Dendritic cell treated with granulocyte-macrophage colony-stimulating factor and Interleukin-4, amounts not matched to agents 40 ng/mL and 50 ng/mL, for 4 days (primary cell): ENCODE measurements at regions not wholly inside any gene's neighbourhood (a gene's known extent, or its start where the extent isn't known, plus 50 kb on each side); places are given as distances from the start of the nearest gene placed in this dataset.

Source experiments
- H3K27ac Mint-ChIP-seq: one replicate; pipeline ENCODE4 v1.8.0; 2022; ENCODE audit warnings: mild to moderate bottlenecking, mixed read lengths
- H3K27me3 Mint-ChIP-seq: one replicate; pipeline ENCODE4 v1.8.0; 2022; ENCODE audit warnings: mild to moderate bottlenecking, mixed read lengths
- H3K36me3 Mint-ChIP-seq: one replicate; pipeline ENCODE4 v1.8.0; 2022; ENCODE audit warnings: low read depth, mixed read lengths
- H3K4me1 Mint-ChIP-seq: one replicate; pipeline ENCODE4 v1.8.0; 2022; ENCODE audit warnings: low read depth, mixed read lengths
- H3K4me3 Mint-ChIP-seq: one replicate; pipeline ENCODE4 v1.8.0; 2022; ENCODE audit warnings: mild to moderate bottlenecking, moderate library complexity, mixed read lengths
- H3K9me3 Mint-ChIP-seq: one replicate; pipeline ENCODE4 v1.8.0; 2022; ENCODE audit warnings: mixed read lengths
- intact Hi-C: fragments of 100-400 bp; cut with micrococcal nuclease; formaldehyde crosslinking; loops from one replicate; pipeline ENCODE4 v1.15.0; 2022

DNA sequence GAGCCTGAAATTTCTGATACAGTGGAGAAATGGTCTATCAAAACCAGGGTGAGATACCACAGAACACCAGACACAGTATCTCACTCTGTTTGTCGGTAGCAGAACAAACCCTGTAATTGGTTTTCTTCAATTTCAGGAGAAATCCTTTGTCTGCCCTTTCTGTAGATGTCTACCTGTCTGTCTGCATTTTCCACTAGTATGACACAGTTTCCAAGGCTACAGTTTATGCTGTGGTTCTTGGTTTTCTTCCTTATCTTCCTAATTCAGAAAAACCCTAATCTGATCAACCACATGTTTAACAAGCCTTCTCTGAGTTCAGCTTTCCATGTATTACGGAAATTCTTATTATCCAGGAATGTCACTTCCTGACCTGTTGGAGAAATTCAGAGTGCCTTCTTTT, 70.8 kb downstream of the SCN11A start:
- no peak overlapping the region for H3K27ac Mint-ChIP-seq

GRCh38 chr3:38978729-38979128, 73.0 kb downstream of the SCN11A start:
- H3K27me3 Mint-ChIP-seq = peaks cover 5% of the 10 kb centered on the region
- intact Hi-C loops = no loop called here
- H3K4me3 Mint-ChIP-seq = no peak overlapping the region
- no peaks in the 10 kb centered on the region for H3K36me3 Mint-ChIP-seq
- H3K9me3 Mint-ChIP-seq = no peaks in the 10 kb centered on the region
- H3K4me1 Mint-ChIP-seq = no peaks in the 10 kb centered on the region
- H3K27ac Mint-ChIP-seq = no peak overlapping the region

More for the DNA sequence above, 70.8 kb downstream of the SCN11A start:
- no peaks in the 10 kb centered on the region for H3K36me3 Mint-ChIP-seq
- H3K4me1 Mint-ChIP-seq = no peaks in the 10 kb centered on the region
- no peaks in the 10 kb centered on the region for H3K9me3 Mint-ChIP-seq
- intact Hi-C loops = no loop called here
- H3K4me3 Mint-ChIP-seq = no peak overlapping the region
- H3K27me3 Mint-ChIP-seq = peaks cover 11% of the 10 kb centered on the region

GRCh38 chr3:38970851-38971638, 80.7 kb downstream of the SCN11A start:
- Mint-ChIP-seq H3K36me3 (no peaks in the 10 kb centered on the region), H3K4me3 (no peak overlapping the region), H3K27me3 (peaks cover 5% of the 10 kb centered on the region), H3K9me3 (no peaks in the 10 kb centered on the region), H3K27ac (no peak overlapping the region), H3K4me1 (no peaks in the 10 kb centered on the region)
- intact Hi-C loops = no loop called here

GRCh38 chr3:38969317-38970235, 82.2 kb downstream of the SCN11A start:
- Mint-ChIP-seq H3K9me3 (no peaks in the 10 kb centered on the region), H3K4me3 (no peak overlapping the region), H3K27me3 (peaks cover 5% of the 10 kb centered on the region), H3K36me3 (no peaks in the 10 kb centered on the region), H3K27ac (no peak overlapping the region), H3K4me1 (no peaks in the 10 kb centered on the region)
- intact Hi-C loops = no loop called here

DNA sequence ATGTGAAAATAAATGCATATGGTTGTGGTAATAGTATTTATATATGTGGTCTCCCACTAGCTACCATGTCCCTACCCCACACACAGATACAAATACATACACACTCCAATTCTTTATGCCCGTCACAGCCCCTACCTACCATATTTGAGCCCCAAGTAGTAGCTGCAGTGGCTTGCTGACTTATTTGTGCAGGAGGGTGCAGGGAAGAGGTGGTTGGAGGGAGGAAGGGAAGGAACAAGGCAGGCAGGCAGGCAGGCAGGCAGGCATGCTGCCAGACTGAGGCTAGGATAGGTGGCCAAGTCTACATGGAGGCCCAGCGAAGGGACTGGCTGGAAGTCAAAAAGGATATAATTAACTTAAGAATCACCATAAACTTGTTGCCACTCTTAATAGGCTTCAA, 82.9 kb downstream of the SCN11A start:
- Mint-ChIP-seq H3K9me3 (no peaks in the 10 kb centered on the region), H3K27ac (no peak overlapping the region), H3K4me3 (no peak overlapping the region), H3K4me1 (no peaks in the 10 kb centered on the region), H3K36me3 (no peaks in the 10 kb centered on the region), H3K27me3 (peaks cover 5% of the 10 kb centered on the region)
- intact Hi-C loops = no loop called here

DNA sequence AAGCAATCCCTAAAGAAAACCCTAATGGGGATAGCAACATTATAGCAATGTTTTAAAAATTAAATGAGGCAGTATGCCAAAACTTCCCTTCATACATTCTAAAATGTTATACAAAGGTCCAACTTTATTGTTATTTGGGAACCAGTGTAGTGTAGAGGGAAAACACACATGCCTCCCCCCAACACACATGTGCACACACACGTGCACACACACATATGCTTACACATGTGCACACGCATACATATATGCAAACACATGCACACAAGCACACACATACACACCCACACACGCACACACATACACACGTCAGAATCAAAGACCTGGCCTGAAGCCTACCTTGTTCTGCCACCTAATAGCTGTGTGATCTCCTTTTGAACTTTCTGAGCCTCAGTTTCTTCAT, 83.3 kb downstream of the SCN11A start:
- intact Hi-C loops = no loop called here
- peaks cover 5% of the 10 kb centered on the region for H3K27me3 Mint-ChIP-seq
- H3K27ac Mint-ChIP-seq = no peak overlapping the region
- no peaks in the 10 kb centered on the region for H3K4me1 Mint-ChIP-seq
- no peak overlapping the region for H3K4me3 Mint-ChIP-seq
- H3K9me3 Mint-ChIP-seq = no peaks in the 10 kb centered on the region
- H3K36me3 Mint-ChIP-seq = no peaks in the 10 kb centered on the region

DNA sequence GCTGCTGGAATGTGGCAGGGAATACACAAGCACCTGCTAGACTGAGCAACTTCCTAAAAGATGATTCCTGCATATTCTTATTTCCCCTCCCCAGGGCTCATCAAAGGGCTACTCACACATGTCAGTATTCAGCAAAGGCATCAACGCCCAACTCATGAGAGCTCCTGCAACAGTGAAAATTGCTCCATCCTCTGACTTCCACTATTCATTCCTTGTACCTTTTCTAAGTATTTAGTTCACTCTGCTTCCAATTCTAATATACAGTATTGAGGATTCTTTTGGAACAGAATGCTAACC, 84.1 kb downstream of the SCN11A start:
- no peaks in the 10 kb centered on the region for H3K4me1 Mint-ChIP-seq
- no peak overlapping the region for H3K4me3 Mint-ChIP-seq
- no peaks in the 10 kb centered on the region for H3K36me3 Mint-ChIP-seq
- intact Hi-C loops = no loop called here
- H3K27ac Mint-ChIP-seq = no peak overlapping the region
- H3K9me3 Mint-ChIP-seq = no peaks in the 10 kb centered on the region
- H3K27me3 Mint-ChIP-seq = peaks cover 4% of the 10 kb centered on the region

- no peaks in the 10 kb centered on the region for H3K9me3 Mint-ChIP-seq
- H3K4me3 Mint-ChIP-seq = no peak overlapping the region
- peaks cover 2% of the 10 kb centered on the region for H3K27me3 Mint-ChIP-seq
- intact Hi-C loops = no loop called here
- H3K27ac Mint-ChIP-seq = no peak overlapping the region
- H3K4me1 Mint-ChIP-seq = peaks cover 3% of the 10 kb centered on the region
- H3K36me3 Mint-ChIP-seq = no peaks in the 10 kb centered on the region
These were observed 84.7 kb downstream of the SCN11A start for GRCh38 chr3:38966811-38967692.

- intact Hi-C loops = no loop called here
- H3K36me3 Mint-ChIP-seq = no peaks in the 10 kb centered on the region
- no peak overlapping the region for H3K27ac Mint-ChIP-seq
- H3K9me3 Mint-ChIP-seq = no peaks in the 10 kb centered on the region
- no peak overlapping the region for H3K4me3 Mint-ChIP-seq
- peaks cover 2% of the 10 kb centered on the region for H3K27me3 Mint-ChIP-seq
- H3K4me1 Mint-ChIP-seq = peaks cover 24% of the 10 kb centered on the region
These were observed 87.1 kb downstream of the SCN11A start for GRCh38 chr3:38964646-38965045.

DNA sequence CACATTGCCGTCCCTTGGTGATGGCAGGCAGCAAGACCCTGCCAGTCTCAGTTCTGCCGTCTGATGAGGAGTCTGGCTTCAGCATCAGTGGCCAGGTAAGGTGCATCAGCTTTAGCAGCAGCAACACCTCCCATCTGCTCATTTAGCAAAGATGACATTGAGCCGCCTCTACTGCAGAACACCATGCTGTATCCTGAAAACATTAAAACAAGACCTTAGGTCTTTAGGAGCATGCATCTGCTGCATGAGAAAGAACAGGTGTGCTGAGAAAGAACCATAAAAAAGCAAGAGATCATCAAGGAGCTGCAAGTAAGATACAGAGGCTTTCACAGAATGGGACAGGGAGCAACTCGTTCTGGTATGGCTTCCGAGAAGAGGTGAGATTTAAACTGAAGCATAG, 87.5 kb downstream of the SCN11A start:
- Mint-ChIP-seq H3K36me3 (no peaks in the 10 kb centered on the region), H3K27me3 (peaks cover 2% of the 10 kb centered on the region), H3K4me1 (peaks cover 24% of the 10 kb centered on the region), H3K4me3 (no peak overlapping the region), H3K9me3 (no peaks in the 10 kb centered on the region), H3K27ac (no peak overlapping the region)
- intact Hi-C loops = no loop called here

DNA sequence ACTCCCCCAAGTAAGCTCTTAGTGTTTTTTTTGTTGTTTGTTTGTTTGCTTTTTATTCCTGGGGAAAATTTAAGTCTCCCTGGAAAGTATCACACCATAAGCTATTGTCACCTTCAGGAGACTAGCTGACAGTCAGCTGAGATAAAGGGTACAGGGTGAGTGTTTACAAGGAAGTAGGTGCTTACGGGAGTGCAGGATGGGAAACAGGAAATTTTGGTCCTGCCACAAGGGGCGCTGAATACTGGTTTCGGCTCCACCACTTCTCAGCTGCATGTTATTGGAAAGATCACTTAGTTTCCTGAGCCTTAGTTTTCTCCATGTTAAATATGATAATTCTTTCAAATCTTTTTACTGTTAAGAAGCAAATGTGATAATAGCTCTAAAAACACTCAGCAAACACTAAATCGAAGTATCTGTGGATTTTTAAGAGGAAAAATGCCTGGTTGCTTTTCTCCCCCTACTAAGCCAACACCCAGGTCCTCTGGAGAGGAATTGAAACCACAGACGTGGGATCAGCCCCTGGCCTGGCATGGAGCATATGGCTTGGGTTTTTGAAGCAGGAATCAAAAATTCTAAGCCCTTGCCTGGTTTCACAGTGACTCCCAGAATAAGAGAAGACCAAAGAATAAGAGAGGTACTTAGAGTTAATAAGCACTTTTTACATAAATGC, 90.7 kb downstream of the SCN11A start:
- Mint-ChIP-seq H3K27me3 (no peaks in the 10 kb centered on the region), H3K36me3 (no peaks in the 10 kb centered on the region), H3K4me3 (no peak overlapping the region), H3K27ac (peak overlapping the region; percentile 66), H3K9me3 (no peaks in the 10 kb centered on the region), H3K4me1 (peaks cover 24% of the 10 kb centered on the region)
- intact Hi-C loops = no loop called here

DNA sequence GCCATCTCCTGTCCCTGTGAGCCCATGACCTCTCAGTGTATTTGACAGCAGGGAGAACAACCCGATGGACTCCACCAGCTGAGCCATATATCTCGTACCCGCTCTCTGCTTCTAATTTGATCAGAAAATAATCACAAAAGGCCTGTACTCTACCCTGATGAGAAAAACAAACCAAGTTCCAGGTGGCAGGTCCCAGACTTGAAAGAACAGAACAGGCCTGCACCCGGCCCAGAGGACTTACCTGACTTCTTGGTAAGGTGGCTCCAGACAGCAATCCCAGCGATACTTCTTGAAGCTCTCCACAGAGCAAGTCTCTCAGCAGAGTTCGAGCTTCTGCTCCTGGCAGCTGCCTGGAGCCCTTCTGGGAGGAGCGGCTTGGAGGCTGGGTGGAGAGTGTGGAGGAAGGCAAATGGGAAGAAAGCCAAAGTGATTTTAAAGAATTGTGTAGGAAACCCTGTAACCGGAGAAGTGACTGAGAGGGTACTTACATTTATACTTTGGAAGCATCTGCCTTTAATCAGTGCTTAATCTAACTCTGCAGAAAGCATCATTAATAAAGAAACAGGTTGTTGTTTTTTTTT, 91.6 kb downstream of the SCN11A start:
- intact Hi-C loops = no loop called here
- H3K27me3 Mint-ChIP-seq = no peaks in the 10 kb centered on the region
- no peaks in the 10 kb centered on the region for H3K9me3 Mint-ChIP-seq
- peaks cover 24% of the 10 kb centered on the region for H3K4me1 Mint-ChIP-seq
- H3K27ac Mint-ChIP-seq = peak overlapping the region; percentile 38
- no peaks in the 10 kb centered on the region for H3K36me3 Mint-ChIP-seq
- H3K4me3 Mint-ChIP-seq = no peak overlapping the region

- Mint-ChIP-seq H3K4me3 (no peak overlapping the region), H3K4me1 (peaks cover 24% of the 10 kb centered on the region), H3K36me3 (no peaks in the 10 kb centered on the region), H3K9me3 (no peaks in the 10 kb centered on the region), H3K27ac (no peak overlapping the region), H3K27me3 (no peaks in the 10 kb centered on the region)
- intact Hi-C loops = no loop called here
These were observed 93.6 kb downstream of the SCN11A start for GRCh38 chr3:38958026-38958720.
